ENCODE measurements at regions not wholly inside any gene's neighbourhood (a gene's known extent, or its start where the extent isn't known, plus 50 kb on each side); places are given as distances from the start of the nearest gene placed in this dataset.

GRCh38 chr20:40551125-40551530 lies 137.9 kb downstream of the MAFB start:
- H3K27ac ChIP-seq (ENCODE audit: insufficient read depth in 1 of 2, low read depth in 1 of 2, low read length in 2 of 2, poor library complexity in 1 of 2, severe bottlenecking in 2 of 2): no peak overlapping the region
- H3K9me3 ChIP-seq (ENCODE audit: control extremely low read depth in 1 of 5, control insufficient read depth in 4 of 5, insufficient read depth in 2 of 5, low read depth in 1 of 5, low read length in 4 of 5): no peaks in the 10 kb centered on the region
- no peak for DNase-seq
- ChIA-PET POLR2A (no interaction called here), CTCF (no interaction called here)
- no peak overlapping the region for H3K4me3 ChIP-seq (ENCODE audit: control insufficient read depth in 1 of 7, extremely low read depth in 1 of 7, insufficient read depth in 4 of 7, low read depth in 2 of 7, low read length in 6 of 7)
- no peaks in the 10 kb centered on the region for H3K4me1 ChIP-seq (ENCODE audit: control extremely low read depth in 1 of 4, control insufficient read depth in 4 of 4, insufficient read depth in 4 of 4, low read length in 3 of 4)
- WGBS (ENCODE audit: insufficient coverage): 64% methylated on average over 1 of the region's 1 CpG
- H3K27me3 ChIP-seq (replicated peaks in 2 of 5; ENCODE audit: control insufficient read depth in 4 of 5, insufficient read depth in 5 of 5, low read length in 4 of 5): peaks cover 0 to 7% (median 0%) of the 10 kb centered on the region in 5 experiments
- H3K36me3 ChIP-seq (ENCODE audit: control insufficient read depth in 4 of 4, insufficient read depth in 4 of 4, low read length in 3 of 4): no peaks in the 10 kb centered on the region

- ChIA-PET CTCF (no interaction called here), POLR2A (no interaction called here)
- Histone ChIP-seq H3K4me3 (ENCODE audit: control insufficient read depth in 1 of 7, extremely low read depth in 1 of 7, insufficient read depth in 4 of 7, low read depth in 2 of 7, low read length in 6 of 7) (no peak overlapping the region), H3K36me3 (ENCODE audit: control insufficient read depth in 4 of 4, insufficient read depth in 4 of 4, low read length in 3 of 4) (no peaks in the 10 kb centered on the region), H3K9me3 (ENCODE audit: control extremely low read depth in 1 of 5, control insufficient read depth in 4 of 5, insufficient read depth in 2 of 5, low read depth in 1 of 5, low read length in 4 of 5) (no peaks in the 10 kb centered on the region), H3K4me1 (ENCODE audit: control extremely low read depth in 1 of 4, control insufficient read depth in 4 of 4, insufficient read depth in 4 of 4, low read length in 3 of 4) (no peaks in the 10 kb centered on the region), H3K27me3 (replicated peaks in 2 of 5; ENCODE audit: control insufficient read depth in 4 of 5, insufficient read depth in 5 of 5, low read length in 4 of 5) (peaks cover 0 to 8% (median 0%) of the 10 kb centered on the region in 5 experiments), H3K27ac (ENCODE audit: insufficient read depth in 1 of 2, low read depth in 1 of 2, low read length in 2 of 2, poor library complexity in 1 of 2, severe bottlenecking in 2 of 2) (no peak overlapping the region)
- DNase-seq: no peak
- 60% methylated on average over 2 of the region's 2 CpGs for WGBS (ENCODE audit: insufficient coverage)
These were observed 141.4 kb downstream of the MAFB start for GRCh38 chr20:40547483-40548091.

- no peak for DNase-seq
- Histone ChIP-seq H3K36me3 (ENCODE audit: control insufficient read depth in 4 of 4, insufficient read depth in 4 of 4, low read length in 3 of 4) (no peaks in the 10 kb centered on the region), H3K27me3 (replicated peaks in 2 of 5; ENCODE audit: control insufficient read depth in 4 of 5, insufficient read depth in 5 of 5, low read length in 4 of 5) (peaks cover 0 to 7% (median 4%) of the 10 kb centered on the region in 5 experiments), H3K9me3 (ENCODE audit: control extremely low read depth in 1 of 5, control insufficient read depth in 4 of 5, insufficient read depth in 2 of 5, low read depth in 1 of 5, low read length in 4 of 5) (no peaks in the 10 kb centered on the region), H3K27ac (ENCODE audit: insufficient read depth in 1 of 2, low read depth in 1 of 2, low read length in 2 of 2, poor library complexity in 1 of 2, severe bottlenecking in 2 of 2) (no peak overlapping the region), H3K4me3 (ENCODE audit: control insufficient read depth in 1 of 7, extremely low read depth in 1 of 7, insufficient read depth in 4 of 7, low read depth in 2 of 7, low read length in 6 of 7) (no peak overlapping the region), H3K4me1 (ENCODE audit: control extremely low read depth in 1 of 4, control insufficient read depth in 4 of 4, insufficient read depth in 4 of 4, low read length in 3 of 4) (no peaks in the 10 kb centered on the region)
- WGBS (ENCODE audit: insufficient coverage): 96% methylated on average over 2 of the region's 2 CpGs
- POLR2A ChIA-PET: no interaction called here
- CTCF ChIA-PET: no interaction called here
These were observed 143.6 kb downstream of the MAFB start for GRCh38 chr20:40545478-40545877.

- POLR2A ChIA-PET: no interaction called here
- peaks cover 0 to 16% (median 4%) of the 10 kb centered on the region in 5 experiments for H3K27me3 ChIP-seq (replicated peaks in 2 of 5; ENCODE audit: control insufficient read depth in 4 of 5, insufficient read depth in 5 of 5, low read length in 4 of 5)
- 92% methylated on average over 2 of the region's 2 CpGs for WGBS (ENCODE audit: insufficient coverage)
- H3K9me3 ChIP-seq (ENCODE audit: control extremely low read depth in 1 of 5, control insufficient read depth in 4 of 5, insufficient read depth in 2 of 5, low read depth in 1 of 5, low read length in 4 of 5): no peaks in the 10 kb centered on the region
- no peaks in the 10 kb centered on the region for H3K36me3 ChIP-seq (ENCODE audit: control insufficient read depth in 4 of 4, insufficient read depth in 4 of 4, low read length in 3 of 4)
- no peak overlapping the region for H3K4me3 ChIP-seq (ENCODE audit: control insufficient read depth in 1 of 7, extremely low read depth in 1 of 7, insufficient read depth in 4 of 7, low read depth in 2 of 7, low read length in 6 of 7)
- no peaks in the 10 kb centered on the region for H3K4me1 ChIP-seq (ENCODE audit: control extremely low read depth in 1 of 4, control insufficient read depth in 4 of 4, insufficient read depth in 4 of 4, low read length in 3 of 4)
- DNase-seq: no peak
- CTCF ChIA-PET: no interaction called here
- H3K27ac ChIP-seq (ENCODE audit: insufficient read depth in 1 of 2, low read depth in 1 of 2, low read length in 2 of 2, poor library complexity in 1 of 2, severe bottlenecking in 2 of 2): no peak overlapping the region
These were observed 147.0 kb downstream of the MAFB start for GRCh38 chr20:40542065-40542464.

GRCh38 chr20:40540166-40540565 lies 148.9 kb downstream of the MAFB start:
- H3K9me3 ChIP-seq (ENCODE audit: control extremely low read depth in 1 of 5, control insufficient read depth in 4 of 5, insufficient read depth in 2 of 5, low read depth in 1 of 5, low read length in 4 of 5): no peaks in the 10 kb centered on the region
- no peak for DNase-seq
- no peaks in the 10 kb centered on the region for H3K36me3 ChIP-seq (ENCODE audit: control insufficient read depth in 4 of 4, insufficient read depth in 4 of 4, low read length in 3 of 4)
- 91% methylated on average over 1 of the region's 2 CpGs for WGBS (ENCODE audit: insufficient coverage)
- H3K4me3 ChIP-seq (ENCODE audit: control insufficient read depth in 1 of 7, extremely low read depth in 1 of 7, insufficient read depth in 4 of 7, low read depth in 2 of 7, low read length in 6 of 7): no peak overlapping the region
- no peak overlapping the region for H3K27ac ChIP-seq (ENCODE audit: insufficient read depth in 1 of 2, low read depth in 1 of 2, low read length in 2 of 2, poor library complexity in 1 of 2, severe bottlenecking in 2 of 2)
- H3K27me3 ChIP-seq (replicated peaks in 2 of 5; ENCODE audit: control insufficient read depth in 4 of 5, insufficient read depth in 5 of 5, low read length in 4 of 5): peaks cover 0 to 16% (median 4%) of the 10 kb centered on the region in 5 experiments
- no peaks in the 10 kb centered on the region for H3K4me1 ChIP-seq (ENCODE audit: control extremely low read depth in 1 of 4, control insufficient read depth in 4 of 4, insufficient read depth in 4 of 4, low read length in 3 of 4)
- POLR2A ChIA-PET: interaction anchor here (0.6 kb wide), 1 partner anchor 1004 kb away, joined by 4 read pairs; no protein-coding TSS in a partner anchor
- CTCF ChIA-PET: no interaction called here

- H3K27me3 ChIP-seq (replicated peaks in 2 of 5; ENCODE audit: control insufficient read depth in 4 of 5, insufficient read depth in 5 of 5, low read length in 4 of 5): peaks cover 0 to 17% (median 4%) of the 10 kb centered on the region in 5 experiments
- WGBS (ENCODE audit: insufficient coverage): 86% methylated on average over 3 of the region's 3 CpGs
These were observed 150.9 kb downstream of the MAFB start for GRCh38 chr20:40538131-40538530.

GRCh38 chr20:40536808-40537207 lies 152.2 kb downstream of the MAFB start:
- 91% methylated on average over 4 of the region's 4 CpGs for WGBS (ENCODE audit: insufficient coverage)
- Histone ChIP-seq H3K4me1 (ENCODE audit: control extremely low read depth in 1 of 4, control insufficient read depth in 4 of 4, insufficient read depth in 4 of 4, low read length in 3 of 4) (no peaks in the 10 kb centered on the region), H3K9me3 (ENCODE audit: control extremely low read depth in 1 of 5, control insufficient read depth in 4 of 5, insufficient read depth in 2 of 5, low read depth in 1 of 5, low read length in 4 of 5) (peaks cover 0 to 7% (median 5%) of the 10 kb centered on the region in 5 experiments), H3K27me3 (replicated peaks in 2 of 5; ENCODE audit: control insufficient read depth in 4 of 5, insufficient read depth in 5 of 5, low read length in 4 of 5) (peaks cover 0 to 14% (median 4%) of the 10 kb centered on the region in 5 experiments), H3K36me3 (ENCODE audit: control insufficient read depth in 4 of 4, insufficient read depth in 4 of 4, low read length in 3 of 4) (no peaks in the 10 kb centered on the region), H3K4me3 (ENCODE audit: control insufficient read depth in 1 of 7, extremely low read depth in 1 of 7, insufficient read depth in 4 of 7, low read depth in 2 of 7, low read length in 6 of 7) (no peak overlapping the region), H3K27ac (ENCODE audit: insufficient read depth in 1 of 2, low read depth in 1 of 2, low read length in 2 of 2, poor library complexity in 1 of 2, severe bottlenecking in 2 of 2) (no peak overlapping the region)
- no peak for DNase-seq
- ChIA-PET POLR2A (no interaction called here), CTCF (no interaction called here)

More at GRCh38 chr20:40538131-40538530, 150.9 kb downstream of the MAFB start:
- Histone ChIP-seq H3K4me1 (ENCODE audit: control extremely low read depth in 1 of 4, control insufficient read depth in 4 of 4, insufficient read depth in 4 of 4, low read length in 3 of 4) (no peaks in the 10 kb centered on the region), H3K9me3 (ENCODE audit: control extremely low read depth in 1 of 5, control insufficient read depth in 4 of 5, insufficient read depth in 2 of 5, low read depth in 1 of 5, low read length in 4 of 5) (no peaks in the 10 kb centered on the region), H3K4me3 (ENCODE audit: control insufficient read depth in 1 of 7, extremely low read depth in 1 of 7, insufficient read depth in 4 of 7, low read depth in 2 of 7, low read length in 6 of 7) (no peak overlapping the region), H3K36me3 (ENCODE audit: control insufficient read depth in 4 of 4, insufficient read depth in 4 of 4, low read length in 3 of 4) (no peaks in the 10 kb centered on the region), H3K27ac (ENCODE audit: insufficient read depth in 1 of 2, low read depth in 1 of 2, low read length in 2 of 2, poor library complexity in 1 of 2, severe bottlenecking in 2 of 2) (no peak overlapping the region)
- CTCF ChIA-PET: no interaction called here
- DNase-seq: no peak
- POLR2A ChIA-PET: no interaction called here

Data from common myeloid progenitor, CD34-positive (primary cell).